C4-2B (cell line): ENCODE measurements at regions not wholly inside any gene's neighbourhood (a gene's known extent, or its start where the extent isn't known, plus 50 kb on each side); places are given as distances from the start of the nearest gene placed in this dataset.
"Not testable (repeated sequence)": the region's sequence is repeated elsewhere in the genome, so short reads cannot be mapped to it uniquely, and the experiment has no call there.

ENCODE experiments used
- H3K27ac ChIP-seq: fragments of 450-650 bp; 2 replicates; pipeline ENCODE4 v1.5.1; 2017
- ZFX ChIP-seq: fragments of 450-650 bp; IDR thresholded peaks from 2 replicates; pipeline ENCODE4 v1.6.1; 2017
- TF ChIP-seq, protein P1 (sequence below): fragments of 450-650 bp; conservative IDR thresholded peaks from 2 replicates; pipeline ENCODE4 v1.5.1; 2017; ENCODE audit warnings: mild to moderate bottlenecking

DNA sequence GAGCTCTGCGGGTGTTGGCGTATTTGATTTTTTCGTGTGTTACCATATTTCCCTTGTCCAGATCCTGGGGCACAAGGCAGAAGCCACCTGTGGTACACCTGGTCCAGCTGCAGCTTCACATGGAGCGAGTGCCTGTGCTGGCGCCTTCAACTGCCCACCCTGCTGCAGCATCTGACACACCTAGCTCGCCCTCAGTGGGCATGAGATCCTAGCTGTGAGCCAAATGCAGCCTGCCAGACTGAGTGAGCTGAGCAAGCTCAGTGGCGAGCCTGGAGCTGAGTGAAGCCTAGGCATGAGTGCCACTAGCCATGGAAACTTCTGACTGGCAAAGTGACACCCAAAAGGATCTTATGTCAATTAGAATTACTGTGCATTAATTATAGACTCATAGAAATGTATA, 1226.8 kb upstream of the FLRT2 start:
- H3K27ac ChIP-seq = no peak overlapping the region
- TF ChIP-seq, protein P1, sequence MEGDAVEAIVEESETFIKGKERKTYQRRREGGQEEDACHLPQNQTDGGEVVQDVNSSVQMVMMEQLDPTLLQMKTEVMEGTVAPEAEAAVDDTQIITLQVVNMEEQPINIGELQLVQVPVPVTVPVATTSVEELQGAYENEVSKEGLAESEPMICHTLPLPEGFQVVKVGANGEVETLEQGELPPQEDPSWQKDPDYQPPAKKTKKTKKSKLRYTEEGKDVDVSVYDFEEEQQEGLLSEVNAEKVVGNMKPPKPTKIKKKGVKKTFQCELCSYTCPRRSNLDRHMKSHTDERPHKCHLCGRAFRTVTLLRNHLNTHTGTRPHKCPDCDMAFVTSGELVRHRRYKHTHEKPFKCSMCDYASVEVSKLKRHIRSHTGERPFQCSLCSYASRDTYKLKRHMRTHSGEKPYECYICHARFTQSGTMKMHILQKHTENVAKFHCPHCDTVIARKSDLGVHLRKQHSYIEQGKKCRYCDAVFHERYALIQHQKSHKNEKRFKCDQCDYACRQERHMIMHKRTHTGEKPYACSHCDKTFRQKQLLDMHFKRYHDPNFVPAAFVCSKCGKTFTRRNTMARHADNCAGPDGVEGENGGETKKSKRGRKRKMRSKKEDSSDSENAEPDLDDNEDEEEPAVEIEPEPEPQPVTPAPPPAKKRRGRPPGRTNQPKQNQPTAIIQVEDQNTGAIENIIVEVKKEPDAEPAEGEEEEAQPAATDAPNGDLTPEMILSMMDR = no peak

DNA sequence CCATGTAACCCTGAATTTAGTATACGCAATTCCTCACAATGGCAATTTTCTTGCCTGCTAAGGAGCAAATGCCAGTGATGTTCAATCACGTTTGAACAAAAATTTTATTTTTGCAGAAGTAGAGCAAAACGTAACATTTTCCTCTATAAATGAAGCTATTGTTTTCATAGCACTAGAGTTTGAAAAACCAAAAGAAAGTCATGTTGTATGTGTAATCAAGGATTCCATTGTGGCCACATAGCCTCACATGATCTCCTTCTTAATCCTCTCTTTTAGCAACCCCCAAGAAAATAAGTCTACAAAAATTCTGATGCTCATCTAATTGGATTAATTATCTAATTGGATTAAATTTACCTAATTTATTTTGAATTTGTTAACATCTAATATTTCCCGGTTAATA, 1217.4 kb upstream of the FLRT2 start:
- no peak overlapping the region for H3K27ac ChIP-seq
- TF ChIP-seq, protein P1 = no peak
- TF ChIP-seq ZFX = no peak

DNA sequence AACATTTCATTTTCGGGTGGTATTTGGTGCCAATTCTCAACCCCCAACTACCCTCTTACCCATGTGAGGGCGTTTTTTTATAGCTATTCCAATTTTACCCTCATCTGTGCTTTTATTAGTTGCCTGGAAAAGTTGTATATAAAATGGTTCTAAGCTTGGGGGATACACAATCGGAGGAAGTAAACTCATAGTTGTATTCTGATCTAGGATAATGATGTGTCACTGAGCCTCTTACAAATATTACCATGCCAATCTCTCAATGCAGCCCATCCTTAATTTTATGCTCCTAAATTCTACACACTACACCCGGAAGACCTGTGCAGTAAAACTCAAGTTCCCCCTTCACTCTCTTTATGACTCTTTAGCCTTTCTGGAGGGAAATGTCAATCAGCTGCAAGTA, 1206.5 kb upstream of the FLRT2 start:
- H3K27ac ChIP-seq = no peak overlapping the region
- TF ChIP-seq, protein P1 = no peak
- TF ChIP-seq ZFX = no peak

DNA sequence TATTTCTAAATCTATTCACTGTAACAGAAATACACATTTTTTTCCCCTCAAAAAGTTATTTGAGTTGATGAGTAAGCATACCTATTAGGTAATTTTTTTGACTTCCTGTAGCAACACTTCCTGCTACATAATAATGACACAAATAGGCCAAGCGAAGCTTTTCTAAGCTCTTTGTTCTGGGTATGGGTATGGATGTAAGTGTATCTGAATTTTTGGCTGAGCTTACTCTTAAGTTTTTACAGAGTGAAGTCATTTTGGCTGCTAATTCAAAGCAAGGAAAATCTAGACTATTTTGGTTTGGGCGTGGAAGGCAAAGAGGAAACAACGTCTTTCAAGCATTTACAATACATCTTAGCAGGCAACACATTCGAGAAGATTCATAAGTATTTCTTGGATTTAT, 1206.0 kb upstream of the FLRT2 start:
- TF ChIP-seq, protein P1 = no peak
- TF ChIP-seq ZFX = no peak
- H3K27ac ChIP-seq = no peak overlapping the region

DNA sequence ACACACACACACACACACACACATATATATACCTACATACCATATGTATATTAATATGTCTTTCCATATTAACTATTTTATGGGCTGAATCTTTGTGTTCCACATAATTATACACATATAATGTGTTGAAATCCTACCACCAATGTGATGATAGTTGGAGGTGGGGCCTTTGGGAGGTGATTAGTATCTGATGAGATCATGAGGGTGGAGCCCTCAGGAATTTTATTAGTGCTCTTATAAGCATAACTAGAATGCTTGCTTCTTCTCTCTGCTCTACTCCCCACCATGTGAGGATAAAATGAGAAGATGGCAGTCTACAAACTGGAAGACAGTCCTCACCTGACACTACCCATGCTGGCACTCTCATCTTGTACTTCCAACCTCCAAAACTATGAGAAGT, 1193.5 kb upstream of the FLRT2 start:
- TF ChIP-seq, protein P1 = no peak
- TF ChIP-seq ZFX = no peak
- H3K27ac ChIP-seq = no peak overlapping the region

DNA sequence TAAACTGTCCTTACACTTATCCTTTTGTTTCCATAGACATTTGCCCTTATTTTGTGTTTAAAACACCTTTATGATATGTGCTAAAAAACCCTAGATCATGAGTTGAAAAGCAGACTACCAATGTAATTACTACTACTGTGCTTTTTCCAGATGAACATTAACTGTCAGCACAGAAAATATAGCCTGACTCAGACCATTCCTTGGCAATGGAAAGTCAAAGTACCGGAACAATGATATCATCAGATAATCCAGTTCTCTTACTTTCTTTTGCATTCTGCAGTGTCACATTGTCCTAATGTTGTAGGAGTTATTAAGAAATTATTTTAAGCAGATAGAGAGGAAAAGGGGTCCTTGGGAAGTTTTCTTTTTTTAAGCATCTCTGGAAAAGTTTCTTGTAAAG, 1189.0 kb upstream of the FLRT2 start:
- TF ChIP-seq, protein P1 = no peak
- TF ChIP-seq ZFX = no peak

DNA sequence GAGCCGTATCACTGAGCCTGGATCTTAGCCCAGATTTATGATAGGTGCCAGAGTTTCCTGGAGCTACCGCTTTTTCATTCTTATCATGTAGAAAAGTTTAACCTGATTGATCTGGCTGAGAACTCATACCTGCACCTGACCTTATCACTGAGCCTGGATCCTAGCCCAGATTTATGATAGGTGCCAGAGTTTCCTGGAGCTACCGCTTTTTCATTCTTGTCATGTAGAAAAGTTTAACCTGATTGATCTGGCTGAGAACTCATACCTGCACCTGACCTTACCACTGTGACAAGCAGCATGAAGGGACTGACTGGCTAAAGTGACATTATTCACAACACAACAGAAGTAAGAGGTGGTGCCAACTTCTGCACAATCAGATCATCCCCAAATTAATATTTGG, 1188.1 kb upstream of the FLRT2 start:
- not testable (repeated sequence) for H3K27ac ChIP-seq

More for the DNA sequence above, 1189.0 kb upstream of the FLRT2 start:
- no peak overlapping the region for H3K27ac ChIP-seq

DNA sequence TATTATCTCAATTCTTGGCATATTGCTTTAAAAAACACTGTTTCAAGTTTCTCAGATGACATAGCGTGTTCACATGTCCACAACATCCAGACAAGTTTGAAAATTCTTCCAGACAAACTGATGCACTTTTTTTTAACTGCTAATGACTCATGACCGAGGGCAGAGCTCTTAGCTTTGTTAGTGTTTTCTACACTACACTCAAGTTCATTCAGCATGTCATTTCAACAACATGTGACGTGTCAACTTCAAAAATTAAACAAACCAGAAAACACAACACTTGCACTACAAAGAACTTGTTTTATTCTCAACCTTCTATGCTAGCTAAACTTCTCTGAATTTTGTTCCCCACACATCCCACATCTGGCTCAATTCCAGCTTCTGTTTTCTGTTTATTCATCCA, 1186.3 kb upstream of the FLRT2 start:
- no peak overlapping the region for H3K27ac ChIP-seq
- no peak for TF ChIP-seq ZFX
- TF ChIP-seq, protein P1 = no peak
